ENCODE measurements at regions not wholly inside any gene's neighbourhood (a gene's known extent, or its start where the extent isn't known, plus 50 kb on each side); places are given as distances from the start of the nearest gene placed in this dataset.

DNA sequence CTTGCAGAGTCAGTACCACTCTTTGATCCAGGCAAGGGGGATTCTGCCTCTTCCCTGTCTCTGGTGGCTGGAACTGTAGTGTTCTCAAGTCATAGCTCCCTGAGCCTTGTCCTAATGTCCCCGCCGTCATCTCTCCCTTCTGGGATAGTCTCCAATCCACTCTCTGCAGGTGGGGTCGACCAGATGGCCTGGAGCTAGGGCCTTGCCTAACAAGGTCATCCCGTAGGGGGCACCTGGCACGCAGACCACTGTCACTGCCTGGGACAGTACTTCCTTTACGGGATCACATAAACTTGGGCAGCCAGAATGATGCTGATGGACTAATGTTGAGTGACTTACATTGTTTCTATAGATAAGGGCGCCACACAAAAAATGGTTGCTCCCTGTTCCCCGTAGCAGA is 118.9 kb upstream of the SLC22A23 start:
- H3K27ac ChIP-seq = no peak overlapping the region
- TF ChIP-seq POLR2A (IDR thresholded peaks at IDR 0.05) = no peak
- TF ChIP-seq, protein P1, sequence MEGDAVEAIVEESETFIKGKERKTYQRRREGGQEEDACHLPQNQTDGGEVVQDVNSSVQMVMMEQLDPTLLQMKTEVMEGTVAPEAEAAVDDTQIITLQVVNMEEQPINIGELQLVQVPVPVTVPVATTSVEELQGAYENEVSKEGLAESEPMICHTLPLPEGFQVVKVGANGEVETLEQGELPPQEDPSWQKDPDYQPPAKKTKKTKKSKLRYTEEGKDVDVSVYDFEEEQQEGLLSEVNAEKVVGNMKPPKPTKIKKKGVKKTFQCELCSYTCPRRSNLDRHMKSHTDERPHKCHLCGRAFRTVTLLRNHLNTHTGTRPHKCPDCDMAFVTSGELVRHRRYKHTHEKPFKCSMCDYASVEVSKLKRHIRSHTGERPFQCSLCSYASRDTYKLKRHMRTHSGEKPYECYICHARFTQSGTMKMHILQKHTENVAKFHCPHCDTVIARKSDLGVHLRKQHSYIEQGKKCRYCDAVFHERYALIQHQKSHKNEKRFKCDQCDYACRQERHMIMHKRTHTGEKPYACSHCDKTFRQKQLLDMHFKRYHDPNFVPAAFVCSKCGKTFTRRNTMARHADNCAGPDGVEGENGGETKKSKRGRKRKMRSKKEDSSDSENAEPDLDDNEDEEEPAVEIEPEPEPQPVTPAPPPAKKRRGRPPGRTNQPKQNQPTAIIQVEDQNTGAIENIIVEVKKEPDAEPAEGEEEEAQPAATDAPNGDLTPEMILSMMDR (IDR thresholded peaks at IDR 0.05) = no peak
- 70% methylated on average over 6 of the region's 8 CpGs for WGBS (ENCODE audit: insufficient coverage, low coverage, low lambda C conversion rate, missing lambda C conversion rate)
- no peaks in the 10 kb centered on the region for H3K36me3 ChIP-seq
- no peaks in the 10 kb centered on the region for H3K9me3 ChIP-seq
- no peak overlapping the region for H3K4me3 ChIP-seq
- DNase-seq (no peak), ATAC-seq (no peak)
- intact Hi-C loops (cut with DNase I) = no loop called here
- no peaks in the 10 kb centered on the region for H3K4me1 ChIP-seq
- no peaks in the 10 kb centered on the region for H3K27me3 ChIP-seq

DNA sequence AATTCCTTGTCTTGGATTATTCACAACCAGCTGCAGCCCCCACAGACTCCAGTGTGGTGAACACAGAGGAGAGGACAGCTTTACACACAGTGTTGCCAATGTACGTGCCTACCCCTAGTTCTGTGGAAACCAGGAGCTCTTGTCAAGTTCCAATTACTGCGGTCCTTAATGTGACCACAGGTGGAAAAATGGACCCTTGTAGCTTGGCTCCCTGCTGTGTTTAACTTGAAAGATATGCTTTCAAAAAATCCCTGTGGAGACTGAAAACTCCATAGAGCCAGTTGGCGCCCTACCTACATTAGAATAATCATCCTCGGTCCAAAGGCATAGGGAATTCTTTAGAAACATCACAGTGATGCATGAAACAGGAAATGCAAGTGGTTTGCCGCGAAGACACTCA is 118.3 kb upstream of the SLC22A23 start:
- intact Hi-C loops (cut with DNase I) = no loop called here
- no peaks in the 10 kb centered on the region for H3K36me3 ChIP-seq
- WGBS (ENCODE audit: insufficient coverage, low coverage, low lambda C conversion rate, missing lambda C conversion rate) = 75% methylated on average over 5 of the region's 6 CpGs
- no peaks in the 10 kb centered on the region for H3K27me3 ChIP-seq
- no peaks in the 10 kb centered on the region for H3K4me1 ChIP-seq
- H3K27ac ChIP-seq = no peak overlapping the region
- H3K4me3 ChIP-seq = no peak overlapping the region
- ATAC-seq (no peak), DNase-seq (no peak)
- TF ChIP-seq, protein P1 (IDR thresholded peaks at IDR 0.05) = no peak
- no peak for TF ChIP-seq POLR2A (IDR thresholded peaks at IDR 0.05)
- H3K9me3 ChIP-seq = no peaks in the 10 kb centered on the region

DNA sequence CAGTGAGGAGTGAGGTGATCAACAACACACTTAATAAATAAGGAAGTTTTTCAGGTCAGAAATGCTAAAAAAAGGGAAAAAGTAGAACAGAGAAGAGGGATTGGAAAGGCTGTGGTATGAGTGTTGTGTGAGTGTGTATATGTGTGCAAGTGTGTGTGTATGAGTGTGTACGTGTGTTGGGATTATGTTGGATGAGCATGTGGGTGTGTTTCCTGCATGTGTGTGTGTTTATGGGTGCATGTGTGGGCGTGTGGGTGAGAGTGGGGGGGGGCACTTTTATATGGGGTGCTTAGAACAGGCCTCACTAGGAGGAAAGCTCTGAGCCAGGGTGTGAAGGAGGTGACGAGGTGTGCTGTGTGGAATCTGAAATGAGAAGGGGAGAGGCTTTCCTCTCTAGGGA is 116.8 kb upstream of the SLC22A23 start:
- Histone ChIP-seq H3K9me3 (no peaks in the 10 kb centered on the region), H3K36me3 (no peaks in the 10 kb centered on the region), H3K4me1 (no peaks in the 10 kb centered on the region), H3K27me3 (no peaks in the 10 kb centered on the region), H3K27ac (no peak overlapping the region), H3K4me3 (no peak overlapping the region)
- ATAC-seq = no peak
- TF ChIP-seq, protein P1 (IDR thresholded peaks at IDR 0.05) = no peak
- no peak for TF ChIP-seq POLR2A (IDR thresholded peaks at IDR 0.05)
- 61% methylated on average over 3 of the region's 3 CpGs for WGBS (ENCODE audit: insufficient coverage, low coverage, low lambda C conversion rate, missing lambda C conversion rate)
- intact Hi-C loops (cut with DNase I) = no loop called here
- DNase-seq = no peak

DNA sequence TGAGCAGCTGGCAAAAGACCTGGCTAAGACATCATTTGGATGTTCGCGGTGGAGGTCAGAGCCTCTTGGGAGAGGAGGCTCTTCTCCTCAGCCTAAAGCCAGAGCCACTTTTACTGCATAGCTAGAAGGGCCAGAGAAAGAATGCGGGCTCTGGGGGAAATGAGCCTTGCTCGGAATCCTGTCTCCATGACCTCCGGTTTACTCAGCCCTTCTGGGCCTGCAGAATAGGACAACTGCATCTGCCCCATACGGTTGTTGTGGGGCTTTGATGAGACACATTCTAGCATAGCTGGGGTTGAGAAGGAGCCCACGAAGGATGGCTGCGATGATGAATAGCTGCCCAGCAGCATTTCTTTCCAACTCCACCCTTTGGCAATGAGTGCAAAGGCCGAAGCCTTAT is 115.0 kb upstream of the SLC22A23 start:
- Histone ChIP-seq H3K36me3 (no peaks in the 10 kb centered on the region), H3K27me3 (no peaks in the 10 kb centered on the region), H3K4me3 (no peak overlapping the region), H3K4me1 (no peaks in the 10 kb centered on the region), H3K9me3 (no peaks in the 10 kb centered on the region), H3K27ac (no peak overlapping the region)
- DNase-seq = no peak
- no peak for ATAC-seq
- 64% methylated on average over 3 of the region's 9 CpGs for WGBS (ENCODE audit: insufficient coverage, low coverage, low lambda C conversion rate, missing lambda C conversion rate)
- intact Hi-C loops (cut with DNase I) = no loop called here
- TF ChIP-seq POLR2A (IDR thresholded peaks at IDR 0.05) = no peak
- TF ChIP-seq, protein P1 (IDR thresholded peaks at IDR 0.05) = no peak

DNA sequence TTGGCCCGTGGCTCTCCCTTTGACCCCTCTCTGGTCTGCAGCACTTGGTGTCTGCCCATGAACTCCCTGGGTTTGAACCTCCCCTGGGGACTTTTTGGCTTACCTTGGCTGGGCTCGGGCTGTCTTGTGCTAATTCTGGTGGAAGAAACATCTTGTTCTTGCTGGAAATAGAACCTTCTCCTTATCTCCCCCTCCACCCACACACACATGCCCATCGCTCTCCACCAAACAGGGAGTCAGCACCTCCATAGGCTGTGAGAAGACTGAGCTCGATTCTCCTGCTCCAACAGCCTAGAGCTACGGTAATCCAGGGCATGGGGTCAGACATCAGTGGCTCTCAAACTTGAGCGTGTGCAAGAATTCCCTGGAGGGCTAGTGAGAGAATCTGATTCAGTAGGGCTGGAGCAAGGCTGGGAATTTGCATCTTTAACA is 114.4 kb upstream of the SLC22A23 start:
- TF ChIP-seq POLR2A (IDR thresholded peaks at IDR 0.05) = no peak
- TF ChIP-seq, protein P1 (IDR thresholded peaks at IDR 0.05) = no peak
- H3K27ac ChIP-seq = no peak overlapping the region
- H3K4me1 ChIP-seq = no peaks in the 10 kb centered on the region
- no peak for ATAC-seq
- no peak overlapping the region for H3K4me3 ChIP-seq
- H3K9me3 ChIP-seq = no peaks in the 10 kb centered on the region
- H3K36me3 ChIP-seq = no peaks in the 10 kb centered on the region
- intact Hi-C loops (cut with DNase I) = no loop called here
- no peaks in the 10 kb centered on the region for H3K27me3 ChIP-seq
- WGBS (ENCODE audit: insufficient coverage, low coverage, low lambda C conversion rate, missing lambda C conversion rate) = 75% methylated on average over 5 of the region's 6 CpGs
- DNase-seq = no peak
